ENCODE measurements at regions not wholly inside any gene's neighbourhood (a gene's known extent, or its start where the extent isn't known, plus 50 kb on each side); places are given as distances from the start of the nearest gene placed in this dataset.
A peak's percentile ranks its signal among the peaks of the same experiment; 100 is the strongest.

- peak; percentile 98 for TF ChIP-seq XBP1 (CRISPR knock-in tag; IDR thresholded peaks at IDR 0.05)
- peak; percentile 99 for TF ChIP-seq CENPBD1 (CRISPR knock-in tag; IDR thresholded peaks at IDR 0.05; ENCODE audit: borderline replicate concordance, low read depth)
- 0 out of 2 replicates have a peak, but pooled peaks have one; percentile 76 for TF ChIP-seq ZNF383 (CRISPR knock-in tag; IDR thresholded peaks at IDR 0.05; ENCODE audit: borderline replicate concordance)
- TF ChIP-seq, protein P1, sequence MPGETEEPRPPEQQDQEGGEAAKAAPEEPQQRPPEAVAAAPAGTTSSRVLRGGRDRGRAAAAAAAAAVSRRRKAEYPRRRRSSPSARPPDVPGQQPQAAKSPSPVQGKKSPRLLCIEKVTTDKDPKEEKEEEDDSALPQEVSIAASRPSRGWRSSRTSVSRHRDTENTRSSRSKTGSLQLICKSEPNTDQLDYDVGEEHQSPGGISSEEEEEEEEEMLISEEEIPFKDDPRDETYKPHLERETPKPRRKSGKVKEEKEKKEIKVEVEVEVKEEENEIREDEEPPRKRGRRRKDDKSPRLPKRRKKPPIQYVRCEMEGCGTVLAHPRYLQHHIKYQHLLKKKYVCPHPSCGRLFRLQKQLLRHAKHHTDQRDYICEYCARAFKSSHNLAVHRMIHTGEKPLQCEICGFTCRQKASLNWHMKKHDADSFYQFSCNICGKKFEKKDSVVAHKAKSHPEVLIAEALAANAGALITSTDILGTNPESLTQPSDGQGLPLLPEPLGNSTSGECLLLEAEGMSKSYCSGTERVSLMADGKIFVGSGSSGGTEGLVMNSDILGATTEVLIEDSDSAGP (CRISPR knock-in tag; IDR thresholded peaks at IDR 0.05; ENCODE audit: borderline replicate concordance) = peak; percentile 94
- TF ChIP-seq HMGXB3 (CRISPR knock-in tag; IDR thresholded peaks at IDR 0.05; ENCODE audit: borderline replicate concordance) = peak; percentile 98
- peak; percentile 100 for TF ChIP-seq ZNF598 (CRISPR knock-in tag; IDR thresholded peaks at IDR 0.05; ENCODE audit: borderline replicate concordance)
- TF ChIP-seq FOXA1 (IDR thresholded peaks at IDR 0.05) = no peak
- peak; percentile 100 for TF ChIP-seq FOXA1 (CRISPR knock-in tag; IDR thresholded peaks at IDR 0.05)
- no peak for TF ChIP-seq MBNL3 (CRISPR knock-in tag; conservative IDR thresholded peaks at IDR 0.05)
- TF ChIP-seq ZNF446 (CRISPR knock-in tag; IDR thresholded peaks at IDR 0.05) = peak; percentile 97; the same call in 1 of the 2 replicates
- peak; percentile 100 for TF ChIP-seq SOX5 (CRISPR knock-in tag; IDR thresholded peaks at IDR 0.05; ENCODE audit: borderline replicate concordance)
- TF ChIP-seq ETV6 (CRISPR knock-in tag; conservative IDR thresholded peaks at IDR 0.05) = peak; percentile 94
- TF ChIP-seq RBM39 (IDR thresholded peaks at IDR 0.05; ENCODE audit: low read depth, low read length, poor library complexity, severe bottlenecking) = peak; percentile 42
- TF ChIP-seq ZNF138 (CRISPR knock-in tag; IDR thresholded peaks at IDR 0.05; ENCODE audit: low read depth) = peak; percentile 99
- TF ChIP-seq SATB2 (CRISPR knock-in tag; IDR thresholded peaks at IDR 0.05) = peak; percentile 99
- TF ChIP-seq ZNF674 (CRISPR knock-in tag; IDR thresholded peaks at IDR 0.05; ENCODE audit: low read depth) = peak; percentile 95; the same call in 1 of the 2 replicates
- TF ChIP-seq ZNF557 (CRISPR knock-in tag; IDR thresholded peaks at IDR 0.05) = peak; percentile 100
- peak; percentile 56; the same call in 1 of the 2 replicates for TF ChIP-seq BRD4 (CRISPR knock-in tag; IDR thresholded peaks at IDR 0.05)
- peak; percentile 91 for TF ChIP-seq PAWR (CRISPR knock-in tag; IDR thresholded peaks at IDR 0.05; ENCODE audit: borderline replicate concordance)
- peak; percentile 99 for TF ChIP-seq HNF1B (CRISPR knock-in tag; IDR thresholded peaks at IDR 0.05)
- no peak for TF ChIP-seq PCBP1 (IDR thresholded peaks at IDR 0.05; ENCODE audit: borderline replicate concordance, low read depth, low read length)
- peak; percentile 100 for TF ChIP-seq ZNF264 (CRISPR knock-in tag; IDR thresholded peaks at IDR 0.05)
These were observed 52.6 kb upstream of the NAA20 start (continued) for GRCh38 chr20:19964289-19965265.

Measured in HepG2 (cell line).